OCI-LY7 (cell line): ENCODE measurements at regions not wholly inside any gene's neighbourhood (a gene's known extent, or its start where the extent isn't known, plus 50 kb on each side); places are given as distances from the start of the nearest gene placed in this dataset.

ENCODE experiments used
- BruUV-seq: library from RNA; stranded (reverse); fragments of 400-500 nt; replicated peaks from 2 replicates; lab custom pipeline; 2021; lab: Mats Ljungman, UMichigan
- CTCF ChIA-PET: fragments of 300-600 bp; sonication (Branson Sonifier 250); formaldehyde crosslinking; loops from one replicate; lab custom pipeline; 2022; ENCODE audit warnings: antibody characterized with exemption; ENCODE audit not compliant: unreplicated experiment; lab: Charles Lee
- POLR2A ChIA-PET: fragments of 300-600 bp; sonication (Branson Sonifier 250); formaldehyde crosslinking; loops from one replicate; lab custom pipeline; 2022; ENCODE audit warnings: antibody characterized with exemption; lab: Charles Lee
- DNase-seq: peaks from one replicate; pipeline ENCODE4 v3.0.0-alpha.2; 2015; ENCODE audit warnings: low spot score
- H2AFZ ChIP-seq: fragments of 200-600 bp; sonication (generic), shearing (Covaris generic); 2 replicates; pipeline ENCODE4 v1.6.1; 2014; ENCODE audit warnings: mild to moderate bottlenecking, antibody characterized with exemption, low read length, moderate library complexity
- H3K27ac ChIP-seq: fragments of 200-600 bp; sonication (generic); 2 replicates; pipeline ENCODE4 v1.5.1; 2014; ENCODE audit warnings: mixed run types, low read depth, mild to moderate bottlenecking, moderate library complexity, low read length, inconsistent platforms; ENCODE audit not compliant: poor library complexity, severe bottlenecking
- H3K36me3 ChIP-seq: fragments of 200-600 bp; sonication (generic); 2 replicates; pipeline ENCODE4 v1.6.1; 2014; ENCODE audit warnings: mild to moderate bottlenecking, antibody characterized with exemption, low read length, moderate library complexity, mixed read lengths; ENCODE audit not compliant: insufficient read depth
- H3K4me1 ChIP-seq: fragments of 200-600 bp; sonication (generic); 2 replicates; pipeline ENCODE4 v1.5.1; 2014; ENCODE audit warnings: mild to moderate bottlenecking, low read length; ENCODE audit not compliant: insufficient read depth, poor library complexity, severe bottlenecking
- H3K4me2 ChIP-seq: fragments of 200-600 bp; sonication (generic); 2 replicates; pipeline ENCODE4 v1.6.1; 2014; ENCODE audit warnings: mild to moderate bottlenecking, low read length
- H3K4me3 ChIP-seq: fragments of 200-600 bp; sonication (generic); 2 replicates; pipeline ENCODE4 v1.5.1; 2014; ENCODE audit warnings: mild to moderate bottlenecking, low read depth, low read length; ENCODE audit not compliant: poor library complexity, severe bottlenecking
- H3K79me2 ChIP-seq: fragments of 200-600 bp; sonication (generic); 2 replicates; pipeline ENCODE4 v1.6.1; 2016; ENCODE audit warnings: low read depth, mild to moderate bottlenecking, low read length, moderate library complexity, mixed read lengths; ENCODE audit not compliant: insufficient read depth
- H3K9me2 ChIP-seq: fragments of 200-600 bp; sonication (generic); 2 replicates; pipeline ENCODE4 v1.6.1; 2016; ENCODE audit warnings: mild to moderate bottlenecking, low read length, mixed read lengths; ENCODE audit not compliant: insufficient read depth
- H3K9me3 ChIP-seq: fragments of 200-600 bp; sonication (generic); 2 replicates; pipeline ENCODE4 v1.6.1; 2014; ENCODE audit warnings: mild to moderate bottlenecking, mixed run types, low read length, mixed read lengths
- H4K20me1 ChIP-seq: fragments of 200-600 bp; sonication (generic); 2 replicates; pipeline ENCODE4 v1.6.1; 2014; ENCODE audit warnings: mild to moderate bottlenecking, antibody characterized with exemption, low read length, moderate library complexity, mixed read lengths; ENCODE audit not compliant: insufficient read depth
- CTCF ChIP-seq: fragments of 200-600 bp; sonication (generic); conservative IDR thresholded peaks from 2 replicates; pipeline ENCODE4 v1.5.1; 2014; ENCODE audit warnings: mild to moderate bottlenecking, antibody characterized with exemption, low read length, moderate library complexity, mixed read lengths
- EZH2phosphoT487 ChIP-seq: fragments of 200-600 bp; sonication (generic); IDR thresholded peaks from 2 replicates; pipeline ENCODE4 v1.6.1; 2018; ENCODE audit warnings: low read depth, borderline replicate concordance, mild to moderate bottlenecking, mixed run types, antibody characterized with exemption, low read length, moderate library complexity, mixed read lengths
- intact Hi-C: fragments of 100-400 bp; cut with micrococcal nuclease; formaldehyde crosslinking; loops from one replicate; pipeline ENCODE4 v1.10.0; 2022; ENCODE audit not compliant: unreplicated experiment

- intact Hi-C loops, result no loop called here
- H3K9me2 ChIP-seq, result no peaks in the 10 kb centered on the region
- H3K9me3 ChIP-seq, result no peaks in the 10 kb centered on the region
- H3K4me3 ChIP-seq, result no peak overlapping the region
- no peak overlapping the region for H3K4me2 ChIP-seq
- CTCF ChIA-PET, result no interaction called here
- H3K4me1 ChIP-seq, result no peaks in the 10 kb centered on the region
- no peaks in the 10 kb centered on the region for H4K20me1 ChIP-seq
- DNase-seq, result no peak
- H3K79me2 ChIP-seq, result no peaks in the 10 kb centered on the region
- no peak overlapping the region for H2AFZ ChIP-seq
- TF ChIP-seq EZH2phosphoT487 (no peak), CTCF (no peak)
- H3K36me3 ChIP-seq, result no peaks in the 10 kb centered on the region
- no peak overlapping the region for H3K27ac ChIP-seq
- BruUV-seq, result no TSS peak
- POLR2A ChIA-PET, result no interaction called here
Measured at GRCh38 chr4:107292979-107293378, 256.9 kb upstream of the DKK2 start.

DNA sequence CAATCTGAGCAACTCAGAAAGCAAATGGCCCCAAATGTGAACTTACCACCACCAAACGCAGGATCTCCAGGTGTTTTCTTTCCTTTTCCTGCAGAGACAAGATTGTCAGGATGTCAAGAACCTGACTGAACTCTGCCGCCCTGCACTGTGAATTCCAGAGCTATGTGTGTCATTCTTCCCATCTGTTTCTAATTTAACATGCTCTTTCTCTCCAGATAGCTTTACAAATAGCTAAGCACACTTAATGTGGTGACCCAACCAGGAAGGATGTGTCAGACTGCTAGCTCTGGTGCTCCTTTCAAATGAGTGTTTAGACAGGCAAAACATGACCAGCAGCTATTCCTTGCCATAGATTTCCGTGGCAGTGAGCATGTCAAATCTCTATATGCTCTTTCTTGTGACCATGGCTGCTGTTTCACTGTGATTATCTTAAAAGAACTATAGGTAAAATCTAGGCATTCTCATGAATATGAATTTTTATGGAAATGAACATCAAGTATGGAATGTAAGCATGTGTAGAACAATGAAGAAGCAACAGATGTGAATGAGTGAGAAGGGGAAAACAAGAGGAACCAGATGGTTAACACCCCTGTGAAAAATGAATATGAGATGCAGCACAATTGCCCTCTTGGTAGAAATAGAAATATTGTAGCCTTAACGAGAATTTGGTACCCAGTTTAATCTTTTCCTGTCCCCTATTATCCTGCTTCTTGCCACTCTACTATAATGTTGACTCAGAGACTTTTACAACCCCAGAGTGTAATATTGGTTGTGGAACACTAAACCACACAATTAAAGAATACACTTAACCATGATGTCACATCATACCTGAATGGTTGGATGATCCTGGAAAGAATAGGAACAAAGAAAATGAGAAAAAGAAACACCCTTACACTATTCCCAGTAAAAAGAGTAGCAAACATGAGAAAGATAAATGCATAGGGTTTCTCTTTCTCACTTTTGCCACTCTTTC, 247.8 kb upstream of the DKK2 start:
- Histone ChIP-seq H3K9me2 (no peaks in the 10 kb centered on the region), H4K20me1 (no peaks in the 10 kb centered on the region), H3K4me3 (no peak overlapping the region), H3K9me3 (no peaks in the 10 kb centered on the region), H3K4me1 (no peaks in the 10 kb centered on the region), H3K4me2 (no peak overlapping the region), H2AFZ (no peak overlapping the region), H3K36me3 (no peaks in the 10 kb centered on the region), H3K27ac (no peak overlapping the region), H3K79me2 (no peaks in the 10 kb centered on the region)
- no TSS peak for BruUV-seq
- intact Hi-C loops, result no loop called here
- DNase-seq, result no peak
- TF ChIP-seq EZH2phosphoT487 (no peak), CTCF (no peak)
- ChIA-PET POLR2A (no interaction called here), CTCF (no interaction called here)

GRCh38 chr4:107279733-107280132, 243.6 kb upstream of the DKK2 start:
- Histone ChIP-seq H3K4me3 (no peak overlapping the region), H3K27ac (no peak overlapping the region), H2AFZ (no peak overlapping the region), H3K4me2 (no peak overlapping the region), H3K9me2 (no peaks in the 10 kb centered on the region), H3K79me2 (no peaks in the 10 kb centered on the region), H4K20me1 (no peaks in the 10 kb centered on the region), H3K4me1 (no peaks in the 10 kb centered on the region), H3K9me3 (no peaks in the 10 kb centered on the region), H3K36me3 (no peaks in the 10 kb centered on the region)
- DNase-seq, result no peak
- TF ChIP-seq EZH2phosphoT487 (no peak), CTCF (no peak)
- CTCF ChIA-PET, result no interaction called here
- intact Hi-C loops, result no loop called here
- no TSS peak for BruUV-seq
- POLR2A ChIA-PET, result no interaction called here
